ENCODE measurements at regions not wholly inside any gene's neighbourhood (a gene's known extent, or its start where the extent isn't known, plus 50 kb on each side); places are given as distances from the start of the nearest gene placed in this dataset.

GRCh38 chr3:43902415-43902814 lies 211.7 kb downstream of the ABHD5 start:
- no peaks in the 10 kb centered on the region for H3K9me3 ChIP-seq (ENCODE audit: low read length)
- H3K27me3 ChIP-seq (ENCODE audit: insufficient read depth, low read length) = peaks cover 5% of the 10 kb centered on the region
- no peak overlapping the region for H2AFZ ChIP-seq (ENCODE audit: low read depth, low read length)
- H3K4me1 ChIP-seq (ENCODE audit: insufficient read depth, low read length) = no peaks in the 10 kb centered on the region
- H3K36me3 ChIP-seq (ENCODE audit: insufficient read depth, low read length) = no peaks in the 10 kb centered on the region
- H3K4me3 ChIP-seq (ENCODE audit: low read length) = no peak overlapping the region

DNA sequence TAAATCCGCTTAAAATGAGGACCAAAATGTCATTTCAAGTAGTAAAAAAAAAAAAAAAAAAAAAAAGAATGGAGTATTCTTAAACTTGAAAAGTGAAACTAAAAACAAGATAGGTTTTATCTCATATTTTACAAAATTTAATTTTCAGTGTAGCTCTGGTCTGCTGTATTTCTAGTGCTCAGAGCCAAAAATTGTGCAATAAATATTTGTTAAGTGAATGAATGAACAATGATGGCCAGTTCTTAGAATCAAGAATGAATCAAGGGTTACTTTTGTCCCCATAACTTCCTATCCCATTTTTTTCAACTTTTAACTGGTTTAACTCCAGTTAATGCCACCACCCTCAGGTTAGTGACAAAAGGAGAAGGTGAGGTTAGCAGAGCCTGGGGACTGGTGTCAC lies 214.4 kb downstream of the ABHD5 start:
- H3K9me3 ChIP-seq (ENCODE audit: low read length) = no peaks in the 10 kb centered on the region
- no peak overlapping the region for H2AFZ ChIP-seq (ENCODE audit: low read depth, low read length)
- H3K36me3 ChIP-seq (ENCODE audit: insufficient read depth, low read length) = no peaks in the 10 kb centered on the region
- H3K4me3 ChIP-seq (ENCODE audit: low read length) = no peak overlapping the region
- H3K27me3 ChIP-seq (ENCODE audit: insufficient read depth, low read length) = peaks cover 5% of the 10 kb centered on the region
- H3K4me1 ChIP-seq (ENCODE audit: insufficient read depth, low read length) = no peaks in the 10 kb centered on the region

- Histone ChIP-seq H3K9me3 (ENCODE audit: low read length) (no peaks in the 10 kb centered on the region), H3K36me3 (ENCODE audit: insufficient read depth, low read length) (no peaks in the 10 kb centered on the region), H2AFZ (ENCODE audit: low read depth, low read length) (no peak overlapping the region), H3K4me1 (ENCODE audit: insufficient read depth, low read length) (no peaks in the 10 kb centered on the region), H3K4me3 (ENCODE audit: low read length) (no peak overlapping the region), H3K27me3 (ENCODE audit: insufficient read depth, low read length) (peaks cover 5% of the 10 kb centered on the region)
Observed at GRCh38 chr3:43906849-43907507, 216.2 kb downstream of the ABHD5 start.

GRCh38 chr3:43907508-43907858 lies 216.7 kb downstream of the ABHD5 start:
- H2AFZ ChIP-seq (ENCODE audit: low read depth, low read length) = no peak overlapping the region
- no peaks in the 10 kb centered on the region for H3K36me3 ChIP-seq (ENCODE audit: insufficient read depth, low read length)
- H3K9me3 ChIP-seq (ENCODE audit: low read length) = no peaks in the 10 kb centered on the region
- no peaks in the 10 kb centered on the region for H3K4me1 ChIP-seq (ENCODE audit: insufficient read depth, low read length)
- H3K4me3 ChIP-seq (ENCODE audit: low read length) = no peak overlapping the region
- peaks cover 5% of the 10 kb centered on the region for H3K27me3 ChIP-seq (ENCODE audit: insufficient read depth, low read length)

DNA sequence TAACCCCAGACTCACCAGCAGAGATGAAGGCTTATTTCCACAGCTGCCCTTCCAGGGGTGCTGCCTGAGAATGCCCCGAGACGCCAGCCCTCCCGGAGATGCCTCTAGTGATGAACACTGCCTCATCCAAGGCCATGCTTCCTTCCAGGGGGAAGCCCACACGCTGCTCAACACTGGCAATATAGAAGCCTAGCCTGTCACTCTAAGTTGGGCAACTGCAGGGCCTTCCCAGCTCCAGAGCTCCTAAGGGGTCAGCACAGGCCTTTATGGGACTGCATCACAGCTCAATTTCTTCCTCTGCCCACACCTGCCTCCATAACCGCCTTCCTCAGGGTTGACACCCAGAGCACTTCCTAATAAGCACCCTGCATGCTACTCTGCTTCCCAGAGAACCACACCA lies 217.7 kb downstream of the ABHD5 start:
- Histone ChIP-seq H3K4me1 (ENCODE audit: insufficient read depth, low read length) (no peaks in the 10 kb centered on the region), H3K9me3 (ENCODE audit: low read length) (no peaks in the 10 kb centered on the region), H2AFZ (ENCODE audit: low read depth, low read length) (no peak overlapping the region), H3K36me3 (ENCODE audit: insufficient read depth, low read length) (no peaks in the 10 kb centered on the region), H3K4me3 (ENCODE audit: low read length) (no peak overlapping the region), H3K27me3 (ENCODE audit: insufficient read depth, low read length) (peaks cover 2% of the 10 kb centered on the region)

- H3K4me3 ChIP-seq (ENCODE audit: low read length) = no peak overlapping the region
- H3K9me3 ChIP-seq (ENCODE audit: low read length) = no peaks in the 10 kb centered on the region
- no peak overlapping the region for H2AFZ ChIP-seq (ENCODE audit: low read depth, low read length)
- no peaks in the 10 kb centered on the region for H3K4me1 ChIP-seq (ENCODE audit: insufficient read depth, low read length)
- H3K27me3 ChIP-seq (ENCODE audit: insufficient read depth, low read length) = peaks cover 2% of the 10 kb centered on the region
- H3K36me3 ChIP-seq (ENCODE audit: insufficient read depth, low read length) = no peaks in the 10 kb centered on the region
Observed at GRCh38 chr3:43909149-43909548, 218.4 kb downstream of the ABHD5 start.

GRCh38 chr3:43910750-43911149 lies 220.0 kb downstream of the ABHD5 start:
- Histone ChIP-seq H3K4me3 (ENCODE audit: low read length) (no peak overlapping the region), H3K36me3 (ENCODE audit: insufficient read depth, low read length) (no peaks in the 10 kb centered on the region), H3K27me3 (ENCODE audit: insufficient read depth, low read length) (peaks cover 2% of the 10 kb centered on the region), H3K4me1 (ENCODE audit: insufficient read depth, low read length) (no peaks in the 10 kb centered on the region), H3K9me3 (ENCODE audit: low read length) (no peaks in the 10 kb centered on the region), H2AFZ (ENCODE audit: low read depth, low read length) (no peak overlapping the region)

DNA sequence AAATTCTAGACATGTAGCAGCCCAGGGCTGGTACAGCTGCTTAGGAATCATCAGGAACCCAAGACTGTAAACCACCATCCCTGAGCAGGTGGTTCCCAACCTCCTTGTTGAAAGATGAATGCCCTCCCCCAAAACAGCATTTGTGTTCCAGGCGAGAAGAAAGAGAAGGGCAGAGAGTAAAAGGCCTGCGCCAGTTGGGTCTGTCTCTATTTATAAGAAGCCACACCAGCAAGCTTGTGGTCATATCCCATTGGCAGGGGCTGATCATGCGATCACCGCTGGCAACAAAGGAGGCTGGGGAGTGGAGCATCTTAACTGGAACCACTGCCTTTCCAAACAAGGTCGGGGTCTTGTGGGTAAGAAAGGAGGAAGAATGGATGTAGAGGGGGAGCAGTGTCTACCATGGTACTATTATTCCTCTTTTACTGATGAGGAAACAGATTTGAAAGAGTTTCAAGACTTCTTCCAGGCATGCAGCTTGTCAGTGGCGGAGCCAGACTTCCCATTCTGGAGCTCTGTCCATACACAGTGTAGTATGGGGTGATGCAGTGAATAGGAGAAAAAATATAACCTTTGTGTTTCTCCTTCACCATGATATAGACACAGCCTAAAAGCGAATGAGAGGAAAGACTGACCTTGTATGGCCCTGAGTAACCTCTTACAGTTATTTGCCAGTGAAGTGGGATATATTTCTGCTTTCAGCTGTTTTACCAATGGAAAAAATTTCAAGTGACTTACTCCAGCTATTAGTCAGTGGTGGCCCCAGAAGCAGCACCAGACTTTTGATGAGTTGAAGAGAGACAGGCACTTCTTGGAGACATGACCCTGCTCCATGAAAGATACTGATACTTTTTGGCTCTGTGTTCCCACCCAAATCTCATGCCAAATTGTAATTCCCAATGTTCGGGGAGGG lies 222.6 kb downstream of the ABHD5 start:
- Histone ChIP-seq H3K27me3 (ENCODE audit: insufficient read depth, low read length) (no peaks in the 10 kb centered on the region), H3K4me3 (ENCODE audit: low read length) (no peak overlapping the region), H3K36me3 (ENCODE audit: insufficient read depth, low read length) (no peaks in the 10 kb centered on the region), H2AFZ (ENCODE audit: low read depth, low read length) (no peak overlapping the region), H3K9me3 (ENCODE audit: low read length) (no peaks in the 10 kb centered on the region), H3K4me1 (ENCODE audit: insufficient read depth, low read length) (no peaks in the 10 kb centered on the region)

DNA sequence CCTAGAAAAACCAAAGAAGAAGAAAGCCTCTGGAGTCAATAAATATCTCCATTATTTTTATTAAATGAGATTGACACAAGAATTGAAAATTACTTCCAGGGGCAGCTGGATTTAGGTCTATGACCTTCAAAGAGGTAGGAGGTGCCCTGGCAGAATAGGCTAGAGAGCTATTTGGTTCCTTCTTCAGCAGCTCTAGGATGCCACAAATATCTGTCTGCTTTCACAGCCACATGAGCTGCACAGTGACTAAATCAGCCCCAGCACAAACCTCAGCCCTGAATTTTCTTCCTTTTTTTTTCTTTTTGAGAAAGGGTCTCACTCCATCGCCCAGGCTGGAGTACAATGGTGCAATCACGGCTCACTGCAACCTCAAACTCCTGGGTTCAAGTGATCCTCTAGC lies 223.5 kb downstream of the ABHD5 start:
- Histone ChIP-seq H3K4me3 (ENCODE audit: low read length) (no peak overlapping the region), H3K27me3 (ENCODE audit: insufficient read depth, low read length) (no peaks in the 10 kb centered on the region), H3K36me3 (ENCODE audit: insufficient read depth, low read length) (no peaks in the 10 kb centered on the region), H2AFZ (ENCODE audit: low read depth, low read length) (no peak overlapping the region), H3K9me3 (ENCODE audit: low read length) (no peaks in the 10 kb centered on the region), H3K4me1 (ENCODE audit: insufficient read depth, low read length) (no peaks in the 10 kb centered on the region)

DNA sequence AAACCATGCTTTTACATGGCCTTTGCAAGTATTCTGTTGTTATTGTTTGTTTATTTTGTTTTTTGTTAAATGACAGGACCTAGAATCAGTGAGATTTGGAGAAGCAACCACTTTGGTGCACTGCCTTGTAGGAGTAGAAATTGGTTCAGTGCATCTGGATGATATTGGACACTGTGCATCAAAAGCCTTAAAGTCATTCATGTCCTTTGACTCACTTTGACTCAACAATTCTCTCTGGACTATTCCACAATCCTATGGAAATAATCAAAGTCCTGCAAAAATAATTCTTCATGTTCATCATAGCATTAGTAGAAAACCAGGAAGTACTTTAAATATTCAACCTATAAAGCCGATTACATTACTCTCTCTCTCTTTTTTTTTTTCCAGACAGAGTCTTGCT lies 224.8 kb downstream of the ABHD5 start:
- Histone ChIP-seq H3K36me3 (ENCODE audit: insufficient read depth, low read length) (no peaks in the 10 kb centered on the region), H2AFZ (ENCODE audit: low read depth, low read length) (no peak overlapping the region), H3K4me3 (ENCODE audit: low read length) (no peak overlapping the region), H3K27me3 (ENCODE audit: insufficient read depth, low read length) (no peaks in the 10 kb centered on the region), H3K4me1 (ENCODE audit: insufficient read depth, low read length) (no peaks in the 10 kb centered on the region), H3K9me3 (ENCODE audit: low read length) (no peaks in the 10 kb centered on the region)

DNA sequence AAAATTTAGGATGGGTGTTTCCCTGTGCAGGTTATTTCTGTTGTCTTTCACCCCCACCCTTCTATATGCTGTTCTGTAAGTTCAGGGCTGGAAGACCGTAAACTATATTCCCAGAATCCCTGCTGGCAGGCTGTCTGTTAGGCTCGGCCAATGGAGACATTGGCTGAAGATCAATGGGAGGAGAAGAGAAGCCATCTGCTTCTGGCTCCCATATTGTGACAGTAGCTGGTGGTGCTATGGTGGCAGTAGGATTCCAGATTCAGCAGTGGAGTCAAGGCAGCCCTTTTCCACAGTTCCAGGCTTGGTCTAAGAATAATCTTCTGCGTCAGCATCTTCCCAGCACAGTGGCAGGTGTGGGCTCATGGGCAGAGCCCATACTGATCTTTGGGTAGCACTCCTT lies 226.6 kb downstream of the ABHD5 start:
- Histone ChIP-seq H3K4me3 (ENCODE audit: low read length) (no peak overlapping the region), H3K36me3 (ENCODE audit: insufficient read depth, low read length) (no peaks in the 10 kb centered on the region), H3K27me3 (ENCODE audit: insufficient read depth, low read length) (no peaks in the 10 kb centered on the region), H2AFZ (ENCODE audit: low read depth, low read length) (no peak overlapping the region), H3K4me1 (ENCODE audit: insufficient read depth, low read length) (no peaks in the 10 kb centered on the region), H3K9me3 (ENCODE audit: low read length) (no peaks in the 10 kb centered on the region)

GRCh38 chr3:43919029-43919428 lies 228.3 kb downstream of the ABHD5 start:
- H3K36me3 ChIP-seq (ENCODE audit: insufficient read depth, low read length) = no peaks in the 10 kb centered on the region
- H3K4me3 ChIP-seq (ENCODE audit: low read length) = no peak overlapping the region
- H2AFZ ChIP-seq (ENCODE audit: low read depth, low read length) = no peak overlapping the region
- no peaks in the 10 kb centered on the region for H3K9me3 ChIP-seq (ENCODE audit: low read length)
- no peaks in the 10 kb centered on the region for H3K27me3 ChIP-seq (ENCODE audit: insufficient read depth, low read length)
- no peaks in the 10 kb centered on the region for H3K4me1 ChIP-seq (ENCODE audit: insufficient read depth, low read length)

DNA sequence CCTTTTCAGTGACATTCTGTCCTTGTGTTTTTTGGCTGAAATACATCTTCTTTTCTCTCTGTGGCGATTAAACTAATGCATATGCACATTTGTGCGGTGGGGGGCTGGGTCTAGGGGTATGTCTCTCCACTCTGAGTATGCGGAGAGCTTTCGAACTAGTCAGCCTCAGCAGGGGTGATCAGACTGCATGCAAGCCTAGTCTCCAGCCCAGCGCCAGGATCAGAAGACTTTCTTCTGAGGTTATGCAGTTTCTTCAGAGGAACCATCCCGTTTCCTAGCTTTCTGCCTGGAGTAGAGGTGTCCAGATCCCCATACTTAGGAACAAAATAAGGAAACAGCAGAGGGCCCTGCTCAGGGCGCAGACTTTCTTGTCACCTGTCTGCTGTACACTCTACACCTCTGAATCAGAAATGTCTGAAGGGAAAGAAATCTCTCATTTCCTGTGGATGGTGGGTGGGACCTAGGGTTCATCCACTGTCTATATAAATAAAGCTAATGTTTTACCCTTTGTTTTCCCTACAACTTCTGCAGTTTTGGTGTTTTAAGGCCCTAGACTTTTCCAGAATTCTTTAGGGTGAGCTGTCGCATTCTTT lies 230.4 kb downstream of the ABHD5 start:
- H2AFZ ChIP-seq (ENCODE audit: low read depth, low read length) = no peak overlapping the region
- H3K36me3 ChIP-seq (ENCODE audit: insufficient read depth, low read length) = no peaks in the 10 kb centered on the region
- H3K9me3 ChIP-seq (ENCODE audit: low read length) = no peaks in the 10 kb centered on the region
- no peak overlapping the region for H3K4me3 ChIP-seq (ENCODE audit: low read length)
- no peaks in the 10 kb centered on the region for H3K4me1 ChIP-seq (ENCODE audit: insufficient read depth, low read length)
- no peaks in the 10 kb centered on the region for H3K27me3 ChIP-seq (ENCODE audit: insufficient read depth, low read length)

All from neuron (in vitro differentiated cells).